ENCODE measurements at regions not wholly inside any gene's neighbourhood (a gene's known extent, or its start where the extent isn't known, plus 50 kb on each side); places are given as distances from the start of the nearest gene placed in this dataset.

GRCh38 chr12:91551242-91551641 lies 368.6 kb upstream of the DCN start:
- no peak for TF ChIP-seq EZH2phosphoT487 (IDR thresholded peaks at IDR 0.05; ENCODE audit: borderline replicate concordance, low read length)
- TF ChIP-seq EZH2 (IDR thresholded peaks at IDR 0.05; ENCODE audit: low read length, unreplicated experiment): no peak
- no peak for TF ChIP-seq CTCF (conservative IDR thresholded peaks at IDR 0.05; ENCODE audit: low read depth, low read length)
- no peaks in the 10 kb centered on the region for H3K79me2 ChIP-seq (ENCODE audit: low read length)
- ChIA-PET POLR2A (ENCODE audit: unreplicated experiment) (no interaction called here), CTCF (no interaction called here)
- intact Hi-C loops (cut with micrococcal nuclease): no loop called here
- H2AFZ ChIP-seq (ENCODE audit: low read length): no peak overlapping the region
- H3K27me3 ChIP-seq (ENCODE audit: low read length): no peaks in the 10 kb centered on the region
- no peak for DNase-seq
- H3K36me3 ChIP-seq (ENCODE audit: low read depth, low read length): no peaks in the 10 kb centered on the region
- no peak overlapping the region for H3K4me2 ChIP-seq (ENCODE audit: low read length)
- no peaks in the 10 kb centered on the region for H3F3A ChIP-seq (ENCODE audit: low read length, unreplicated experiment)
- no peak overlapping the region for H3K4me3 ChIP-seq (ENCODE audit: low read length)
- no peak for ATAC-seq
- H3K9me3 ChIP-seq (ENCODE audit: low read length): no peaks in the 10 kb centered on the region
- H3K4me1 ChIP-seq (ENCODE audit: insufficient read depth, low read length): no peaks in the 10 kb centered on the region
- H4K20me1 ChIP-seq (ENCODE audit: low read length): no peaks in the 10 kb centered on the region
- H3K9ac ChIP-seq (ENCODE audit: low read length): no peak overlapping the region
- no peak overlapping the region for H3K27ac ChIP-seq (ENCODE audit: low read length)
- no peaks in the 10 kb centered on the region for H3K9me2 ChIP-seq (replicated peaks; ENCODE audit: low read length)
- BruUV-seq (replicated peaks): no TSS peak

- H3K4me3 ChIP-seq (ENCODE audit: low read length): no peak overlapping the region
- CTCF ChIA-PET: no interaction called here
- no peaks in the 10 kb centered on the region for H3K4me1 ChIP-seq (ENCODE audit: insufficient read depth, low read length)
- H3K79me2 ChIP-seq (ENCODE audit: low read length): no peaks in the 10 kb centered on the region
- H3K36me3 ChIP-seq (ENCODE audit: low read depth, low read length): no peaks in the 10 kb centered on the region
- no peaks in the 10 kb centered on the region for H3K9me2 ChIP-seq (replicated peaks; ENCODE audit: low read length)
- no peaks in the 10 kb centered on the region for H4K20me1 ChIP-seq (ENCODE audit: low read length)
- H3K9ac ChIP-seq (ENCODE audit: low read length): no peak overlapping the region
- no peaks in the 10 kb centered on the region for H3K27me3 ChIP-seq (ENCODE audit: low read length)
- H3K27ac ChIP-seq (ENCODE audit: low read length): no peak overlapping the region
- ATAC-seq: no peak
- intact Hi-C loops (cut with micrococcal nuclease): no loop called here
- no peaks in the 10 kb centered on the region for H3K9me3 ChIP-seq (ENCODE audit: low read length)
- no peaks in the 10 kb centered on the region for H3F3A ChIP-seq (ENCODE audit: low read length, unreplicated experiment)
- no peak for DNase-seq
- POLR2A ChIA-PET (ENCODE audit: unreplicated experiment): no interaction called here
- no TSS peak for BruUV-seq (replicated peaks)
- no peak overlapping the region for H3K4me2 ChIP-seq (ENCODE audit: low read length)
- no peak overlapping the region for H2AFZ ChIP-seq (ENCODE audit: low read length)
- TF ChIP-seq EZH2phosphoT487 (IDR thresholded peaks at IDR 0.05; ENCODE audit: borderline replicate concordance, low read length) (no peak), EZH2 (IDR thresholded peaks at IDR 0.05; ENCODE audit: low read length, unreplicated experiment) (no peak), CTCF (conservative IDR thresholded peaks at IDR 0.05; ENCODE audit: low read depth, low read length) (no peak)
Measured at GRCh38 chr12:91542666-91543065, 360.0 kb upstream of the DCN start.

DNA sequence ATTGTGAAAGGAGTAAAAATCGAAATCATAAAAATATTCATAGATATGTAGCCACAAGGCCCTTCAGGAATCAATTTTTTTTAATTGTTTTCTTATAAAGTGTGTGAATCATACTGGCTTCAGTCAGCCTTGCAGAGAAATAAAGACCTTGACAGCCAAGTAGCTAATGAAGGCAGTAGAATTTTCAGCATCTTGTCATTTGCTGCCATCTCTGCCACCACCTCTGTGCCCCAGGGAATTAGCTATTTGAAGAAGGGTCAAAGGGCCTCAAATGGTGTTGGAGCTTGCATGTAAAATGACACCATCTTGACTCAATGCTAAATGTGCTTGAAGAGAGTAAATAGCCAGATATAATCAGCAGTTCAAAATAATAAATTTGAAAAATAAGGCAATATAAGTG lies 359.4 kb upstream of the DCN start:
- ATAC-seq (no peak), DNase-seq (no peak)
- BruUV-seq (replicated peaks): no TSS peak
- intact Hi-C loops (cut with micrococcal nuclease): no loop called here
- H3K79me2 ChIP-seq (ENCODE audit: low read length): no peaks in the 10 kb centered on the region
- H3K4me3 ChIP-seq (ENCODE audit: low read length): no peak overlapping the region
- H3F3A ChIP-seq (ENCODE audit: low read length, unreplicated experiment): no peaks in the 10 kb centered on the region
- no peak overlapping the region for H3K4me2 ChIP-seq (ENCODE audit: low read length)
- H3K27me3 ChIP-seq (ENCODE audit: low read length): no peaks in the 10 kb centered on the region
- ChIA-PET CTCF (no interaction called here), POLR2A (ENCODE audit: unreplicated experiment) (no interaction called here)
- no peak overlapping the region for H3K9ac ChIP-seq (ENCODE audit: low read length)
- no peak for TF ChIP-seq EZH2 (IDR thresholded peaks at IDR 0.05; ENCODE audit: low read length, unreplicated experiment)
- TF ChIP-seq CTCF (conservative IDR thresholded peaks at IDR 0.05; ENCODE audit: low read depth, low read length): no peak
- TF ChIP-seq EZH2phosphoT487 (IDR thresholded peaks at IDR 0.05; ENCODE audit: borderline replicate concordance, low read length): no peak
- H3K9me3 ChIP-seq (ENCODE audit: low read length): no peaks in the 10 kb centered on the region
- no peaks in the 10 kb centered on the region for H3K4me1 ChIP-seq (ENCODE audit: insufficient read depth, low read length)
- no peak overlapping the region for H2AFZ ChIP-seq (ENCODE audit: low read length)
- H3K36me3 ChIP-seq (ENCODE audit: low read depth, low read length): no peaks in the 10 kb centered on the region
- H3K9me2 ChIP-seq (replicated peaks; ENCODE audit: low read length): no peaks in the 10 kb centered on the region
- H3K27ac ChIP-seq (ENCODE audit: low read length): no peak overlapping the region
- H4K20me1 ChIP-seq (ENCODE audit: low read length): no peaks in the 10 kb centered on the region

All from PC-3 (cell line).